ENCODE measurements at regions not wholly inside any gene's neighbourhood (a gene's known extent, or its start where the extent isn't known, plus 50 kb on each side); places are given as distances from the start of the nearest gene placed in this dataset.

GRCh38 chr2:156918410-156918809 lies 339.1 kb upstream of the GALNT5 start:
- no peak for ATAC-seq (ENCODE audit: low read depth)

GRCh38 chr2:156930423-156930822 lies 327.1 kb upstream of the GALNT5 start:
- Mint-ChIP-seq H3K4me3 (no peak overlapping the region), H3K4me1 (no peaks in the 10 kb centered on the region), H3K27ac (no peak overlapping the region), H3K9me3 (ENCODE audit: insufficient read depth) (peaks cover 2% of the 10 kb centered on the region), H3K27me3 (no peaks in the 10 kb centered on the region)
- Histone ChIP-seq H3K4me3 (ENCODE audit: control extremely low read depth in 1 of 5, extremely low read depth in 1 of 5, insufficient read depth in 1 of 5, low read depth in 2 of 5, low read length in 4 of 5) (no peak overlapping the region), H3K79me2 (ENCODE audit: control insufficient read depth, insufficient read depth, low read length) (no peaks in the 10 kb centered on the region), H3K4me1 (ENCODE audit: control insufficient read depth in 2 of 2, insufficient read depth in 2 of 2, low read length in 2 of 2) (no peaks in the 10 kb centered on the region), H3K9me3 (ENCODE audit: control extremely low read depth in 1 of 3, control insufficient read depth in 2 of 3, insufficient read depth in 1 of 3, low read length in 2 of 3) (peaks cover 0 to 4% (median 0%) of the 10 kb centered on the region in 3 donors), H3K36me3 (replicated peaks in 1 of 2; ENCODE audit: control extremely low read depth in 1 of 2, control insufficient read depth in 1 of 2, extremely low read depth in 1 of 2, insufficient read depth in 2 of 2, low read length in 1 of 2) (no peaks in the 10 kb centered on the region), H3K9ac (ENCODE audit: low read length) (no peak overlapping the region), H2AFZ (ENCODE audit: insufficient read depth, low read depth, low read length, poor library complexity, severe bottlenecking) (no peak overlapping the region), H3K27me3 (replicated peaks in 1 of 4; ENCODE audit: control extremely low read depth in 1 of 4, control insufficient read depth in 3 of 4, insufficient read depth in 4 of 4, low read length in 3 of 4) (no peaks in the 10 kb centered on the region), H3K4me2 (replicated peaks; ENCODE audit: low read depth, low read length, poor library complexity, severe bottlenecking) (no peak overlapping the region), H3K27ac (ENCODE audit: low read length in 2 of 2) (no peak overlapping the region), H4K20me1 (ENCODE audit: control insufficient read depth, insufficient read depth, low read length, poor library complexity, severe bottlenecking) (no peaks in the 10 kb centered on the region)
- POLR2A ChIA-PET: no interaction called here
- DNase-seq (no peak), ATAC-seq (ENCODE audit: low read depth) (no peak)
- no CpG with 5 or more reads among the region's 2 CpGs for WGBS (ENCODE audit: insufficient coverage)
- intact Hi-C loops (cut with micrococcal nuclease): no loop called here
- CTCF ChIA-PET: no interaction called here
- TF ChIP-seq CTCF (IDR thresholded peaks at IDR 0.05) (no peak), EZH2 (IDR thresholded peaks at IDR 0.05; ENCODE audit: borderline replicate concordance, insufficient read depth, low read depth, low read length, poor library complexity, severe bottlenecking) (no peak)

More at GRCh38 chr2:156918410-156918809, 339.1 kb upstream of the GALNT5 start:
- Histone ChIP-seq H3K4me2 (replicated peaks; ENCODE audit: low read depth, low read length, poor library complexity, severe bottlenecking) (no peak overlapping the region), H3K9ac (ENCODE audit: low read length) (no peak overlapping the region), H3K9me3 (ENCODE audit: control extremely low read depth in 1 of 3, control insufficient read depth in 2 of 3, insufficient read depth in 1 of 3, low read length in 2 of 3) (peaks cover 0 to 2% (median 1%) of the 10 kb centered on the region in 3 donors), H3K27ac (ENCODE audit: low read length in 2 of 2) (no peak overlapping the region), H3K4me1 (ENCODE audit: control insufficient read depth in 2 of 2, insufficient read depth in 2 of 2, low read length in 2 of 2) (no peaks in the 10 kb centered on the region), H3K4me3 (ENCODE audit: control extremely low read depth in 1 of 5, extremely low read depth in 1 of 5, insufficient read depth in 1 of 5, low read depth in 2 of 5, low read length in 4 of 5) (no peak overlapping the region), H3K79me2 (ENCODE audit: control insufficient read depth, insufficient read depth, low read length) (no peaks in the 10 kb centered on the region), H4K20me1 (ENCODE audit: control insufficient read depth, insufficient read depth, low read length, poor library complexity, severe bottlenecking) (no peaks in the 10 kb centered on the region), H3K36me3 (replicated peaks in 1 of 2; ENCODE audit: control extremely low read depth in 1 of 2, control insufficient read depth in 1 of 2, extremely low read depth in 1 of 2, insufficient read depth in 2 of 2, low read length in 1 of 2) (no peaks in the 10 kb centered on the region), H3K27me3 (replicated peaks in 1 of 4; ENCODE audit: control extremely low read depth in 1 of 4, control insufficient read depth in 3 of 4, insufficient read depth in 4 of 4, low read length in 3 of 4) (no peaks in the 10 kb centered on the region), H2AFZ (ENCODE audit: insufficient read depth, low read depth, low read length, poor library complexity, severe bottlenecking) (no peak overlapping the region)
- Mint-ChIP-seq H3K27me3 (no peaks in the 10 kb centered on the region), H3K4me3 (no peak overlapping the region), H3K27ac (no peak overlapping the region), H3K4me1 (no peaks in the 10 kb centered on the region), H3K9me3 (ENCODE audit: insufficient read depth) (no peaks in the 10 kb centered on the region)
- DNase-seq: no peak
- TF ChIP-seq EZH2 (IDR thresholded peaks at IDR 0.05; ENCODE audit: borderline replicate concordance, insufficient read depth, low read depth, low read length, poor library complexity, severe bottlenecking) (no peak), CTCF (IDR thresholded peaks at IDR 0.05) (no peak)
- POLR2A ChIA-PET: no interaction called here
- intact Hi-C loops (cut with micrococcal nuclease): no loop called here
- 50% methylated on average over 1 of the region's 1 CpG for WGBS (ENCODE audit: insufficient coverage)
- CTCF ChIA-PET: no interaction called here

All from B cell (primary cell).